HL-60 (cell line): ENCODE measurements at regions not wholly inside any gene's neighbourhood (a gene's known extent, or its start where the extent isn't known, plus 50 kb on each side); places are given as distances from the start of the nearest gene placed in this dataset.
A peak's percentile ranks its signal among the peaks of the same experiment; 100 is the strongest.

ENCODE experiments used
- DNase-seq, 2 experiments: peaks; one replicate each; pipeline ENCODE4 v3.0.0-alpha.2; 2010 to 2020; ENCODE audit warnings: low read depth in 1 of 2, low spot score in 1 of 2
- H3K27ac ChIP-seq: fragments of 250-450 bp; sonication (Bioruptor Pico); replicated peaks from 2 replicates; pipeline ENCODE4 v1.5.1; 2020; ENCODE audit warnings: mild to moderate bottlenecking, moderate library complexity
- H3K27me3 ChIP-seq: fragments of 250-450 bp; sonication (Bioruptor Pico); 2 replicates; pipeline ENCODE4 v1.5.1; 2021; ENCODE audit warnings: mild to moderate bottlenecking, moderate library complexity; ENCODE audit not compliant: insufficient read depth, poor library complexity, severe bottlenecking
- H3K4me3 ChIP-seq: replicated peaks from 2 replicates; pipeline ENCODE4 v1.5.1; 2011; ENCODE audit warnings: mild to moderate bottlenecking, control low read depth, low read length; ENCODE audit not compliant: insufficient read depth
- CTCF ChIP-seq: IDR thresholded peaks from one replicate; pipeline ENCODE4 v1.5.1; 2011; ENCODE audit warnings: low read length, control low read depth, inconsistent platforms; ENCODE audit not compliant: insufficient read depth
- GABPA ChIP-seq: IDR thresholded peaks from 2 replicates; pipeline ENCODE4 v1.6.1; 2012; ENCODE audit warnings: low read depth
- POLR2AphosphoS5 ChIP-seq: IDR thresholded peaks from 2 replicates; pipeline ENCODE4 v1.6.1; 2012; ENCODE audit warnings: low read depth
- REST ChIP-seq: IDR thresholded peaks from 2 replicates; pipeline ENCODE4 v1.6.1; 2012; ENCODE audit warnings: low read depth; ENCODE audit not compliant: insufficient replicate concordance
- SPI1 ChIP-seq: IDR thresholded peaks from 2 replicates; pipeline ENCODE4 v1.6.1; 2012; ENCODE audit warnings: low read depth, mild to moderate bottlenecking, borderline replicate concordance

- no peak overlapping the region for H3K4me3 ChIP-seq
- no peak overlapping the region for H3K27ac ChIP-seq
- TF ChIP-seq CTCF: no peak
- TF ChIP-seq GABPA: no peak
- no peak for TF ChIP-seq REST
- no peak for TF ChIP-seq POLR2AphosphoS5
- peak in 1 of 2 experiments; percentile 39 for DNase-seq
- no peaks in the 10 kb centered on the region for H3K27me3 ChIP-seq
These were observed 350.3 kb upstream of the ZNF385D start for GRCh38 chr3:22101351-22101750.

DNA sequence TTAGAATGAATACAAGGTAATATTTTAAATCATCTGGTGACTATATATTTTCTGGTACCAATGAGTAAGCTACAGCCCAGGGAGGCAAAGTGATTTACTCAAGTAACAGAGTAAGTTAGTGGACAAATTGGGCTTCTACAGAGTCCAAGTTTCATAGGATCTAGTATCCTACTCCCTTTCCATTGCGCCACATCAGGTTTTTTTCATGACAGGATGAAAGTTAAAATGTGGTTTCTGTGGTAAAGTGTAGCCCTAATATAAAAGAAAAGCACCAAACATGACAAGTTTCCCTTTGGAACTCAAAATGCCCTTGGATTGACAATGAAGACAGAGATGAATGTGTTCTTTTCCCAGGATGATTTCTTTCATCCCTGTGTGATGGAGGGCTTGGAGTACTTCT is 350.8 kb upstream of the ZNF385D start:
- no peaks in the 10 kb centered on the region for H3K27me3 ChIP-seq
- H3K27ac ChIP-seq: no peak overlapping the region
- no peak overlapping the region for H3K4me3 ChIP-seq
- no peak for DNase-seq
- no peak for TF ChIP-seq POLR2AphosphoS5
- no peak for TF ChIP-seq REST
- no peak for TF ChIP-seq SPI1
- TF ChIP-seq CTCF: no peak
- no peak for TF ChIP-seq GABPA

GRCh38 chr3:22103423-22103822 is 352.4 kb upstream of the ZNF385D start:
- Histone ChIP-seq H3K4me3 (no peak overlapping the region), H3K27ac (no peak overlapping the region), H3K27me3 (no peaks in the 10 kb centered on the region)
- TF ChIP-seq CTCF (no peak), POLR2AphosphoS5 (no peak), SPI1 (no peak), GABPA (no peak), REST (no peak)
- no peak for DNase-seq
